H9 (cell line): ENCODE measurements at regions not wholly inside any gene's neighbourhood (a gene's known extent, or its start where the extent isn't known, plus 50 kb on each side); places are given as distances from the start of the nearest gene placed in this dataset.

Experiments used
- DNase-seq: peaks from one replicate; pipeline ENCODE4 v3.0.0-alpha.2; 2017
- H2AFZ ChIP-seq: one replicate; pipeline ENCODE4 v1.6.1; 2013; ENCODE audit warnings: mild to moderate bottlenecking, low read length, control low read depth, moderate library complexity
- H2AK5ac ChIP-seq: 2 replicates; pipeline ENCODE4 v1.6.1; 2013; ENCODE audit warnings: low read length, control low read depth, mixed read lengths; ENCODE audit not compliant: insufficient read length
- H2BK120ac ChIP-seq: one replicate; pipeline ENCODE4 v1.6.1; 2013; ENCODE audit warnings: low read depth, mild to moderate bottlenecking, low read length, control low read depth, inconsistent platforms; ENCODE audit not compliant: poor library complexity, severe bottlenecking
- H2BK12ac ChIP-seq: 2 replicates; pipeline ENCODE4 v1.6.1; 2013; ENCODE audit warnings: low read length, control low read depth, mixed read lengths, low read depth; ENCODE audit not compliant: insufficient read length
- H2BK15ac ChIP-seq: 2 replicates; pipeline ENCODE4 v1.6.1; 2013; ENCODE audit warnings: low read depth, low read length, control low read depth
- H2BK20ac ChIP-seq: one replicate; pipeline ENCODE4 v1.6.1; 2013; ENCODE audit warnings: low read depth, mild to moderate bottlenecking, low read length, control low read depth, inconsistent platforms; ENCODE audit not compliant: poor library complexity, severe bottlenecking
- H2BK5ac ChIP-seq: 2 replicates; pipeline ENCODE4 v1.6.1; 2013; ENCODE audit warnings: low read length, control low read depth, mixed read lengths; ENCODE audit not compliant: insufficient read length
- H3K14ac ChIP-seq: 2 replicates; pipeline ENCODE4 v1.6.1; 2013; ENCODE audit warnings: low read length, control low read depth; ENCODE audit not compliant: insufficient read depth
- H3K18ac ChIP-seq: 2 replicates; pipeline ENCODE4 v1.6.1; 2013; ENCODE audit warnings: low read depth, mild to moderate bottlenecking, mixed read lengths, low read length, control low read depth; ENCODE audit not compliant: insufficient read length
- H3K23ac ChIP-seq: 2 replicates; pipeline ENCODE4 v1.6.1; 2013; ENCODE audit warnings: low read length, control low read depth, mixed read lengths, low read depth; ENCODE audit not compliant: insufficient read length
- H3K23me2 ChIP-seq: 2 replicates; pipeline ENCODE4 v1.6.1; 2013; ENCODE audit warnings: low read depth, mild to moderate bottlenecking, mixed read lengths, low read length, control low read depth; ENCODE audit not compliant: insufficient read length, poor library complexity, severe bottlenecking
- H3K27ac ChIP-seq: 2 replicates; pipeline ENCODE4 v1.5.1; 2013; ENCODE audit warnings: low read length, control low read depth, mixed read lengths, low read depth; ENCODE audit not compliant: insufficient read length
- H3K27me3 ChIP-seq: 2 replicates; pipeline ENCODE4 v1.6.1; 2013; ENCODE audit warnings: low read length, control low read depth, inconsistent platforms; ENCODE audit not compliant: insufficient read depth
- H3K4ac ChIP-seq: 2 replicates; pipeline ENCODE4 v1.6.1; 2013; ENCODE audit warnings: low read depth, mild to moderate bottlenecking, control low read depth, inconsistent platforms, low read length, moderate library complexity
- H3K4me1 ChIP-seq: 2 replicates; pipeline ENCODE4 v1.6.1; 2013; ENCODE audit warnings: low read length, control low read depth, inconsistent platforms; ENCODE audit not compliant: insufficient read depth
- H3K4me2 ChIP-seq: 2 replicates; pipeline ENCODE4 v1.6.1; 2013; ENCODE audit warnings: low read length, control low read depth, mixed read lengths; ENCODE audit not compliant: insufficient read length, insufficient read depth
- H3K56ac ChIP-seq: 2 replicates; pipeline ENCODE4 v1.6.1; 2013; ENCODE audit warnings: low read depth, mild to moderate bottlenecking, mixed read lengths, low read length, control low read depth; ENCODE audit not compliant: insufficient read length
- H3K79me1 ChIP-seq: 2 replicates; pipeline ENCODE4 v1.6.1; 2013; ENCODE audit warnings: low read depth, mild to moderate bottlenecking, moderate library complexity, low read length, control low read depth, inconsistent platforms; ENCODE audit not compliant: insufficient read depth, poor library complexity, severe bottlenecking
- H3K79me2 ChIP-seq: 2 replicates; pipeline ENCODE4 v1.6.1; 2013; ENCODE audit warnings: low read length, control low read depth, inconsistent platforms; ENCODE audit not compliant: insufficient read depth
- H3K9ac ChIP-seq: 2 replicates; pipeline ENCODE4 v1.6.1; 2013; ENCODE audit warnings: low read length, control low read depth, mixed read lengths; ENCODE audit not compliant: insufficient read length; ENCODE audit errors: extremely low read depth
- H3K9me3 ChIP-seq: one replicate; pipeline ENCODE4 v1.6.1; 2013; ENCODE audit warnings: low read depth, low read length, inconsistent platforms; ENCODE audit not compliant: control insufficient read depth
- H3T11ph ChIP-seq: one replicate; pipeline ENCODE4 v1.6.1; 2013; ENCODE audit warnings: mild to moderate bottlenecking, low read length, control low read depth, inconsistent platforms
- H4K20me1 ChIP-seq: one replicate; pipeline ENCODE4 v1.6.1; 2013; ENCODE audit not compliant: control insufficient read depth, insufficient read length, insufficient read depth
- H4K5ac ChIP-seq: 2 replicates; pipeline ENCODE4 v1.6.1; 2013; ENCODE audit warnings: low read depth, mild to moderate bottlenecking, mixed read lengths, low read length, control low read depth; ENCODE audit not compliant: insufficient read length
- H4K8ac ChIP-seq: replicated peaks from 2 replicates; pipeline ENCODE4 v1.6.1; 2013; ENCODE audit warnings: low read length, control low read depth, mixed read lengths, low read depth; ENCODE audit not compliant: insufficient read length
- H4K91ac ChIP-seq: 2 replicates; pipeline ENCODE4 v1.6.1; 2013; ENCODE audit warnings: low read depth, mild to moderate bottlenecking, moderate library complexity, mixed read lengths, low read length, control low read depth; ENCODE audit not compliant: insufficient read length
- H3K27ac Mint-ChIP-seq, 3 experiments: 2 replicates in 2 of 3; 3 replicates in 1 of 3; pipeline ENCODE4 v1.8.0; 2020 to 2021; ENCODE audit warnings: mixed read lengths in 3 of 3, mild to moderate bottlenecking in 1 of 3, moderate library complexity in 1 of 3
- H3K27me3 Mint-ChIP-seq: 2 replicates; pipeline ENCODE4 v1.8.0; 2021; ENCODE audit warnings: low read depth, mild to moderate bottlenecking, moderate library complexity, mixed read lengths
- H3K36me3 Mint-ChIP-seq, 3 experiments: 2 replicates in 2 of 3; 3 replicates in 1 of 3; pipeline ENCODE4 v1.8.0; 2020 to 2021; ENCODE audit warnings: low read depth in 3 of 3, mixed read lengths in 3 of 3; ENCODE audit not compliant: insufficient read depth in 1 of 3
- H3K4me1 Mint-ChIP-seq, 2 experiments: 2 replicates each; pipeline ENCODE4 v1.8.0; 2020; ENCODE audit warnings: mixed read lengths in 2 of 2
- H3K4me3 Mint-ChIP-seq, 2 experiments: 2 replicates in 1 of 2; 3 replicates in 1 of 2; pipeline ENCODE4 v1.8.0; 2020 to 2021; ENCODE audit warnings: mild to moderate bottlenecking in 2 of 2, mixed read lengths in 2 of 2, moderate library complexity in 1 of 2
- H3K9me3 Mint-ChIP-seq, 2 experiments: 2 replicates in 1 of 2; 3 replicates in 1 of 2; pipeline ENCODE4 v1.8.0; 2020; ENCODE audit warnings: mild to moderate bottlenecking in 2 of 2, mixed read lengths in 2 of 2, moderate library complexity in 1 of 2
- WGBS: extraction: QIAGEN DNeasy Blood & Tissue Kit; methylation state at CpG from one replicate; pipeline ENCODE4 v1.1.7; 2013; ENCODE audit warnings: missing lambda C conversion rate, low lambda C conversion rate, mixed read lengths; ENCODE audit not compliant: insufficient read length; ENCODE audit errors: extremely low coverage; 5-methylcytosine and 5-hydroxymethylcytosine counted together
- TF ChIP-seq, protein P1 (sequence below): fragments of 200-600 bp; sonication (generic); conservative IDR thresholded peaks from 3 replicates; pipeline ENCODE4 v1.8.0; 2021; ENCODE audit warnings: antibody characterized with exemption, mild to moderate bottlenecking

DNA sequence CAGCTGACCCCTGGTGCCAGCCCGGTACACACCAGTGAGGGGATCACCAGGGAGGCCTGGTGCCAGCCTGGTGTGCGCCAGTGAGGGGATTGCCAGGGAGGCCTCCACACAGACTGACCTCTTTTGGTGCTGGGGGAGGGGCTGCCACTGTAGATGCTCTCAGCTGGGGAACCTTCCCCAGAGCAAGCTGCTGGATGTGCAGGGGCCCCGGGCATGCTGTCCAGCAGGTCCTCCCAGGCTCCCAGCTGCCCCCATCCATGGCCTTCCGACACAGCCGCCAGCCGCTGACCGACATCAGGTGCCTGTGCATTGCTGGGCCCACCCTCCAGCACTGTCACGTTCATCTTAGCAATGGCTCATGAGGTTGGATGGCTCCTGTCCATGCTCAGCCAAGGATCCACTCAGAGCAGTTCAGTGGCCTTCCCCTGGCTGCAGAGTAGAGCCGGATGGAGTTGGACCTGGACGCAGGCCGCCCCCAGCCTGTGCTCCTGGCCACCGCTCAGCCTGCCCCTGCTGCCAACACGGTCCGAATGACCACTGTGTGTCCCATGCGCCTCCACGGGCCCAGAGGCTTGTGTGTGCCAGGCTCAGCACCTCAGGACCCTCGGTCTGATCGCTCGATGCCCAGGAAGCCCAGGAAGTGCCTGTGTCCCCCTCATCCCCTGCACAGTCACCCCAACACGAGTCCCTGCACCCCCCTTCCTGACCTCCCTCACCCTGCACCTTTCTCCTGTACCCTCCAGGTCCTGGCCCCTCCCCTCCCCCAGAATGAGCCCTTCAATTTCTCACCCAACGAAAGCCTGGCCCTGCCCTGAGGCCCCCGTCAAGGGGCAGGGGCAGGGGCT is 95.7 kb downstream of the YTHDF1 start:
- no peaks in the 10 kb centered on the region for H3K23me2 ChIP-seq
- no peak overlapping the region for H3K56ac ChIP-seq
- DNase-seq = no peak
- H3K4me2 ChIP-seq = no peak overlapping the region
- no peaks in the 10 kb centered on the region for H4K20me1 ChIP-seq
- H2BK15ac ChIP-seq = no peak overlapping the region
- no peak overlapping the region for H4K8ac ChIP-seq
- no peak overlapping the region for H2BK12ac ChIP-seq
- Mint-ChIP-seq H3K4me1 (peaks cover 2 to 3% of the 10 kb centered on the region in 2 experiments; a peak in 2 of 4 replicates), H3K9me3 (no peaks in the 10 kb centered on the region), H3K27me3 (peaks cover 37% of the 10 kb centered on the region), H3K27ac (no peak overlapping the region), H3K36me3 (no peaks in the 10 kb centered on the region), H3K4me3 (no peak overlapping the region)
- no peak overlapping the region for H4K91ac ChIP-seq
- H3K18ac ChIP-seq = no peak overlapping the region
- no peak overlapping the region for H4K5ac ChIP-seq
- no CpG with 5 or more reads among the region's 22 CpGs for WGBS
- no peak overlapping the region for H3K23ac ChIP-seq
- H2AFZ ChIP-seq = no peak overlapping the region
- no peak overlapping the region for H3K14ac ChIP-seq
- no peak overlapping the region for H3T11ph ChIP-seq
- H2AK5ac ChIP-seq = no peak overlapping the region
- no peaks in the 10 kb centered on the region for H3K79me1 ChIP-seq
- H3K9me3 ChIP-seq = no peaks in the 10 kb centered on the region
- no peak overlapping the region for H3K27ac ChIP-seq
- H3K4me1 ChIP-seq = no peaks in the 10 kb centered on the region
- no peak overlapping the region for H3K4ac ChIP-seq
- H3K9ac ChIP-seq = no peak overlapping the region
- no peak overlapping the region for H2BK5ac ChIP-seq
- no peak overlapping the region for H2BK20ac ChIP-seq
- H2BK120ac ChIP-seq = no peak overlapping the region
- H3K27me3 ChIP-seq = no peaks in the 10 kb centered on the region; the same call in 1 of the 2 replicates
- H3K79me2 ChIP-seq = no peaks in the 10 kb centered on the region
- TF ChIP-seq, protein P1, sequence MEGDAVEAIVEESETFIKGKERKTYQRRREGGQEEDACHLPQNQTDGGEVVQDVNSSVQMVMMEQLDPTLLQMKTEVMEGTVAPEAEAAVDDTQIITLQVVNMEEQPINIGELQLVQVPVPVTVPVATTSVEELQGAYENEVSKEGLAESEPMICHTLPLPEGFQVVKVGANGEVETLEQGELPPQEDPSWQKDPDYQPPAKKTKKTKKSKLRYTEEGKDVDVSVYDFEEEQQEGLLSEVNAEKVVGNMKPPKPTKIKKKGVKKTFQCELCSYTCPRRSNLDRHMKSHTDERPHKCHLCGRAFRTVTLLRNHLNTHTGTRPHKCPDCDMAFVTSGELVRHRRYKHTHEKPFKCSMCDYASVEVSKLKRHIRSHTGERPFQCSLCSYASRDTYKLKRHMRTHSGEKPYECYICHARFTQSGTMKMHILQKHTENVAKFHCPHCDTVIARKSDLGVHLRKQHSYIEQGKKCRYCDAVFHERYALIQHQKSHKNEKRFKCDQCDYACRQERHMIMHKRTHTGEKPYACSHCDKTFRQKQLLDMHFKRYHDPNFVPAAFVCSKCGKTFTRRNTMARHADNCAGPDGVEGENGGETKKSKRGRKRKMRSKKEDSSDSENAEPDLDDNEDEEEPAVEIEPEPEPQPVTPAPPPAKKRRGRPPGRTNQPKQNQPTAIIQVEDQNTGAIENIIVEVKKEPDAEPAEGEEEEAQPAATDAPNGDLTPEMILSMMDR = no peak
